K562 (cell line): ENCODE measurements at regions not wholly inside any gene's neighbourhood (a gene's known extent, or its start where the extent isn't known, plus 50 kb on each side); places are given as distances from the start of the nearest gene placed in this dataset.

ENCODE experiments used
- ATAC-seq: fragments of 200-7000 bp; cut with Tn5 transposase; 3 replicates; pipeline ENCODE4 v1.9.1; 2020; ENCODE audit warnings: moderate library complexity
- BruUV-seq: library from RNA; stranded (reverse); fragments of 400-500 nt; replicated peaks from 2 replicates; lab custom pipeline; 2021; lab: Mats Ljungman, UMichigan
- CTCF ChIA-PET: fragments of 300-600 bp; formaldehyde crosslinking; extraction: SDS; loops from one replicate; lab custom pipeline; 2021; ENCODE audit warnings: low intra/inter-chr PET ratio; lab: Yijun Ruan, JAX
- POLR2A ChIA-PET: fragments of 300-600, 350-650 bp; sonication (Branson Sonifier 250); formaldehyde crosslinking; extraction: SDS; loops from one replicate; lab custom pipeline; 2021; ENCODE audit warnings: antibody characterized with exemption, inconsistent platforms; lab: Yijun Ruan, JAX
- DNase-seq, 4 experiments: peaks; one replicate each; pipeline versions ENCODE4 v3.0.0 to v3.0.0-alpha.2; 2011 to 2018; ENCODE audit warnings: low spot score in 3 of 4, mixed read lengths in 3 of 4; ENCODE audit errors: extremely low read depth in 1 of 4
- FAIRE-seq: peaks from 2 replicates; lab custom pipeline; 2011; peaks lifted over from hg19 to GRCh38; lab: Jason Lieb, UNC
- H2AFZ ChIP-seq: 2 replicates; pipeline ENCODE4 v1.6.0; 2011; ENCODE audit warnings: low read depth, low read length, control low read depth, inconsistent platforms
- H3K27ac ChIP-seq: fragments of 200-600 bp; 3 replicates; pipeline ENCODE4 v1.8.0; 2011; ENCODE audit warnings: low read depth, mild to moderate bottlenecking, control low read depth, inconsistent platforms, low read length, moderate library complexity, mixed read lengths; ENCODE audit errors: extremely low read depth
- H3K27me3 ChIP-seq, 2 experiments: fragments of 300-600 bp in 1 of 2; 2 replicates in 1 of 2; 3 replicates in 1 of 2; pipeline versions ENCODE4 v1.6.0 to v1.8.0; 2011; ENCODE audit warnings: inconsistent platforms in 2 of 2, low read length in 2 of 2, mild to moderate bottlenecking in 1 of 2, mixed read lengths in 1 of 2, moderate library complexity in 1 of 2; ENCODE audit not compliant: control insufficient read depth in 2 of 2, insufficient read depth in 2 of 2
- H3K36me3 ChIP-seq: fragments of 300-600 bp; 3 replicates; pipeline ENCODE4 v1.8.0; 2011; ENCODE audit warnings: mild to moderate bottlenecking, low read length, inconsistent platforms; ENCODE audit not compliant: control insufficient read depth, insufficient read depth
- H3K4me1 ChIP-seq, 2 experiments: fragments of 200-600 bp in 1 of 2; replicated peaks in 1 of 2; 2 replicates in 1 of 2; 3 replicates in 1 of 2; pipeline versions ENCODE4 v1.5.1 to v1.8.0; 2011; ENCODE audit warnings: inconsistent platforms in 2 of 2, low read length in 2 of 2, mild to moderate bottlenecking in 1 of 2, mixed read lengths in 1 of 2, moderate library complexity in 1 of 2; ENCODE audit not compliant: control insufficient read depth in 2 of 2, insufficient read depth in 2 of 2
- H3K4me2 ChIP-seq: 2 replicates; pipeline ENCODE4 v1.6.1; 2011; ENCODE audit warnings: low read length, control low read depth, inconsistent platforms, mixed read lengths; ENCODE audit not compliant: insufficient read depth
- H3K4me3 ChIP-seq: fragments of 200-600 bp; sonication (generic), shearing (Covaris generic); 2 replicates; pipeline ENCODE4 v1.5.1; 2016; ENCODE audit warnings: control low read depth, inconsistent platforms
- H3K79me2 ChIP-seq: fragments of 200-600 bp; 3 replicates; pipeline ENCODE4 v1.8.0; 2011; ENCODE audit warnings: low read length, inconsistent platforms; ENCODE audit not compliant: control insufficient read depth, insufficient read depth
- H3K9ac ChIP-seq, 2 experiments: 2 replicates each; pipeline versions ENCODE4 v1.6.0 to v1.6.1; 2011; ENCODE audit warnings: low read depth in 2 of 2, low read length in 2 of 2, control low read depth in 1 of 2, inconsistent platforms in 1 of 2, mild to moderate bottlenecking in 1 of 2, mixed read lengths in 1 of 2; ENCODE audit not compliant: insufficient read depth in 1 of 2
- H3K9me1 ChIP-seq: one replicate; pipeline ENCODE4 v1.6.0; 2011; ENCODE audit warnings: inconsistent platforms, mild to moderate bottlenecking, low read length, moderate library complexity; ENCODE audit not compliant: control insufficient read depth, insufficient read depth
- H3K9me3 ChIP-seq: replicated peaks from 2 replicates; pipeline ENCODE4 v1.5.1; 2011; ENCODE audit warnings: low read depth, low read length, inconsistent platforms; ENCODE audit not compliant: control insufficient read depth, insufficient read depth
- H4K20me1 ChIP-seq: replicated peaks from 2 replicates; pipeline ENCODE4 v1.6.1; 2011; ENCODE audit warnings: low read length, inconsistent platforms, mixed read lengths; ENCODE audit not compliant: control insufficient read depth, insufficient read depth
- ATF2 ChIP-seq: sonication (generic); formaldehyde crosslinking; IDR thresholded peaks from 2 replicates; pipeline ENCODE4 v1.8.1; 2022; ENCODE audit warnings: missing genetic modification reagents
- DEAF1 ChIP-seq: fragments of 450-650 bp; formaldehyde crosslinking; IDR thresholded peaks from 2 replicates; pipeline ENCODE4 v1.4.0; 2020; ENCODE audit warnings: mild to moderate bottlenecking, moderate library complexity
- HMG20A ChIP-seq: fragments of 450-650 bp; formaldehyde crosslinking; conservative IDR thresholded peaks from 2 replicates; pipeline ENCODE4 v1.4.0; 2020; ENCODE audit warnings: mild to moderate bottlenecking, mixed read lengths
- HMG20B ChIP-seq: fragments of 250-450 bp; sonication (Bioruptor Pico); IDR thresholded peaks from 2 replicates; pipeline ENCODE4 v1.5.0; 2021; ENCODE audit warnings: mild to moderate bottlenecking
- ILK ChIP-seq: fragments of 450-650 bp; IDR thresholded peaks from 2 replicates; pipeline ENCODE4 v1.6.1; 2016; ENCODE audit warnings: missing genetic modification characterization, low read depth, mild to moderate bottlenecking, missing compliant biosample characterization, moderate library complexity, borderline replicate concordance
- NFXL1 ChIP-seq: fragments of 450-650 bp; formaldehyde crosslinking; IDR thresholded peaks from 2 replicates; pipeline ENCODE4 v1.4.0; 2021; ENCODE audit warnings: mild to moderate bottlenecking
- PRPF4 ChIP-seq: fragments of 200-400 bp; formaldehyde crosslinking; IDR thresholded peaks from one replicate; pipeline ENCODE4 v1.6.1; 2017; ENCODE audit warnings: low read length, low read depth, mild to moderate bottlenecking; ENCODE audit not compliant: insufficient read depth, poor library complexity, severe bottlenecking
- RAD21 ChIP-seq, 2 experiments: fragments of 250-450 bp in 1 of 2; fragments of 450-650 bp in 1 of 2; sonication (Bioruptor Pico) in 1 of 2; formaldehyde crosslinking in 1 of 2; IDR thresholded peaks in 1 of 2; conservative IDR thresholded peaks in 1 of 2; 2 replicates each; pipeline versions ENCODE4 v1.4.0 to v1.8.0; 2020 to 2022; ENCODE audit warnings: mild to moderate bottlenecking in 2 of 2, moderate library complexity in 1 of 2
- SMC3 ChIP-seq: conservative IDR thresholded peaks from 2 replicates; pipeline ENCODE4 v1.6.1; 2011; ENCODE audit warnings: low read depth, low read length, improper control_type of control experiment; ENCODE audit not compliant: insufficient read depth
- SREBF1 ChIP-seq: fragments of 150-350 bp; IDR thresholded peaks from 2 replicates; pipeline ENCODE4 v1.6.1; 2014; ENCODE audit warnings: antibody characterized with exemption, low read depth, low read length, borderline replicate concordance
- ZBTB34 ChIP-seq: fragments of 250-450 bp; sonication (Bioruptor Pico); IDR thresholded peaks from 2 replicates; pipeline ENCODE4 v1.8.0; 2021; ENCODE audit warnings: mild to moderate bottlenecking, moderate library complexity
- ZNF12 ChIP-seq: sonication (generic); formaldehyde crosslinking; IDR thresholded peaks from 2 replicates; pipeline ENCODE4 v1.4.0; 2020; ENCODE audit warnings: mild to moderate bottlenecking, missing genetic modification reagents
- WGBS: fragments of 100-300 bp; shearing (Covaris generic); methylation state at CpG from one replicate; pipeline ENCODE4 v1.1.6; 2016; ENCODE audit warnings: low coverage, mixed read lengths; ENCODE audit not compliant: insufficient coverage; ENCODE audit errors: missing lambda C conversion rate; 5-methylcytosine and 5-hydroxymethylcytosine counted together
- in situ Hi-C: fragments of 300-500 bp; cut with MboI; formaldehyde crosslinking; loops from 4 replicates; pipeline ENCODE4 v1.15.0; 2018; ENCODE audit warnings: inconsistent platforms, mixed read lengths
- intact Hi-C: fragments of 100-400 bp; cut with micrococcal nuclease; formaldehyde crosslinking; loops from 2 replicates; pipeline ENCODE4 v1.14.2; 2022

- TF ChIP-seq ATF2 = no peak
- TF ChIP-seq HMG20A (CRISPR knock-in tag) = no peak
- no peak for TF ChIP-seq ILK (tag)
- no peak for TF ChIP-seq SREBF1
- TF ChIP-seq ZNF12 (CRISPR knock-in tag) = no peak
- TF ChIP-seq SMC3 = no peak
- no peak for TF ChIP-seq ZBTB34 (CRISPR knock-in tag)
These were observed 103.6 kb upstream of the EGR2 start (continued) for GRCh38 chr10:62919776-62920175.

GRCh38 chr10:62917475-62918238 is 101.5 kb upstream of the EGR2 start:
- CTCF ChIA-PET = no interaction called here
- in situ Hi-C loops = no loop called here
- POLR2A ChIA-PET = interaction anchor here (0.5 to 0.8 kb wide), 3 partner anchors 11 to 1169 kb away, joined by 3 to 6 read pairs (median 3); no protein-coding TSS in a partner anchor
- DNase-seq (no peak), ATAC-seq (no peak), FAIRE-seq (no peak)
- no peak overlapping the region for H3K27ac ChIP-seq
- no peaks in the 10 kb centered on the region for H3K9me3 ChIP-seq
- WGBS = 0% methylated on average over 9 of the region's 9 CpGs
- no peaks in the 10 kb centered on the region for H4K20me1 ChIP-seq
- no TSS peak for BruUV-seq
- intact Hi-C loops = no loop called here
- H3K4me2 ChIP-seq = no peak overlapping the region
- H3K4me3 ChIP-seq = no peak overlapping the region
- H3K27me3 ChIP-seq = no peaks in the 10 kb centered on the region
- H3K79me2 ChIP-seq = no peaks in the 10 kb centered on the region
- no peak overlapping the region for H3K9ac ChIP-seq
- H3K36me3 ChIP-seq = no peaks in the 10 kb centered on the region
- H2AFZ ChIP-seq = no peak overlapping the region
- H3K4me1 ChIP-seq = no peaks in the 10 kb centered on the region
- no peaks in the 10 kb centered on the region for H3K9me1 ChIP-seq
- TF ChIP-seq HMG20B (CRISPR knock-in tag) (no peak), RAD21 (CRISPR knock-in tag; conservative IDR thresholded peaks at IDR 0.05 in 1 of 2, IDR thresholded peaks at IDR 0.05 in 1 of 2) (no peak), DEAF1 (CRISPR knock-in tag) (no peak), NFXL1 (CRISPR knock-in tag) (no peak), PRPF4 (no peak)
